SK-N-MC (cell line): ENCODE measurements at regions not wholly inside any gene's neighbourhood (a gene's known extent, or its start where the extent isn't known, plus 50 kb on each side); places are given as distances from the start of the nearest gene placed in this dataset.

ENCODE experiments used
- DNase-seq: peaks from one replicate; pipeline ENCODE4 v3.0.0-alpha.2; 2011; ENCODE audit warnings: low read depth, low spot score
- H3K27ac ChIP-seq: fragments of 200-600 bp; sonication (generic); 2 replicates; pipeline ENCODE4 v1.5.1; 2016; ENCODE audit warnings: mixed run types
- H3K36me3 ChIP-seq: fragments of 200-600 bp; sonication (generic); 2 replicates; pipeline ENCODE4 v1.6.1; 2017; ENCODE audit warnings: antibody characterized with exemption, low read length, mixed read lengths; ENCODE audit not compliant: insufficient read depth
- H3K4me3 ChIP-seq: fragments of 200-600 bp; sonication (generic); 2 replicates; pipeline ENCODE4 v1.5.1; 2016
- H3K9ac ChIP-seq: fragments of 200-600 bp; sonication (generic); 2 replicates; pipeline ENCODE4 v1.8.0; 2017; ENCODE audit warnings: mixed run types, mixed read lengths; ENCODE audit not compliant: insufficient read length
- H3K9me3 ChIP-seq: fragments of 200-600 bp; sonication (generic); 2 replicates; pipeline ENCODE4 v1.6.1; 2017; ENCODE audit warnings: low read depth, mild to moderate bottlenecking, antibody characterized with exemption, low read length, moderate library complexity, mixed read lengths
- EZH2 ChIP-seq: fragments of 200-600 bp; sonication (generic); IDR thresholded peaks from one replicate; pipeline ENCODE4 v1.6.1; 2017; ENCODE audit warnings: antibody characterized with exemption
- FOXP2 ChIP-seq: optimal IDR thresholded peaks from 2 replicates; pipeline ENCODE3; 2011; ENCODE audit warnings: mild to moderate bottlenecking, moderate library complexity; ENCODE audit not compliant: insufficient read depth; ENCODE audit errors: extremely low read length, control extremely low read depth
- POLR2AphosphoS5 ChIP-seq: IDR thresholded peaks from 2 replicates; pipeline ENCODE4 v1.6.1; 2012; ENCODE audit warnings: mild to moderate bottlenecking, low read depth, low read length, borderline replicate concordance

GRCh38 chr11:128222245-128222884 is 365.0 kb downstream of the ETS1 start:
- H3K4me3 ChIP-seq: no peak overlapping the region
- DNase-seq: no peak
- peaks cover 4% of the 10 kb centered on the region; the same call in 1 of the 2 replicates for H3K9me3 ChIP-seq
- no peaks in the 10 kb centered on the region for H3K36me3 ChIP-seq
- TF ChIP-seq EZH2: no peak
- no peak for TF ChIP-seq FOXP2
- TF ChIP-seq POLR2AphosphoS5: no peak
- no peak overlapping the region for H3K9ac ChIP-seq
- H3K27ac ChIP-seq: no peak overlapping the region

DNA sequence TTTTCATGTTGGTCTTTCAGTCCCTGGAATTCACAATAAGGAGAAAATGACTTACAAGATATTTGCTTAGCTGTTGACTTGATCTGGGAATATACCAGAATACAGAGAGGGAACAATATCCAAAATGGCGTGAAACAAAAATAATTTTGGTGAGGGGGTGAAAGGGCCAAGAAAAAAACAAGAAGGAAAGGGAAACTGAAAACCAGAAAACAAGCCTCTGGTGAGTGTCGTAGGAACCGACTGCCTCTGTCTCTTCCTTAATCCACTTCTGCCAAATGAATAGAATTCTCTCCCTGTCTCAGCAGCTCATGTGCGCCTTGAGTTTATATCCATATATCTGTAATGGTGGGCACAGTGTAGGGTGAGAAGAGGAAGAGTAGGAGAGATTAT is 367.6 kb downstream of the ETS1 start:
- H3K4me3 ChIP-seq: no peak overlapping the region
- peaks cover 4% of the 10 kb centered on the region; the same call in 1 of the 2 replicates for H3K9me3 ChIP-seq
- DNase-seq: no peak
- H3K36me3 ChIP-seq: no peaks in the 10 kb centered on the region
- no peak overlapping the region for H3K9ac ChIP-seq
- no peak for TF ChIP-seq FOXP2
- TF ChIP-seq EZH2: no peak
- TF ChIP-seq POLR2AphosphoS5: no peak
- H3K27ac ChIP-seq: no peak overlapping the region

DNA sequence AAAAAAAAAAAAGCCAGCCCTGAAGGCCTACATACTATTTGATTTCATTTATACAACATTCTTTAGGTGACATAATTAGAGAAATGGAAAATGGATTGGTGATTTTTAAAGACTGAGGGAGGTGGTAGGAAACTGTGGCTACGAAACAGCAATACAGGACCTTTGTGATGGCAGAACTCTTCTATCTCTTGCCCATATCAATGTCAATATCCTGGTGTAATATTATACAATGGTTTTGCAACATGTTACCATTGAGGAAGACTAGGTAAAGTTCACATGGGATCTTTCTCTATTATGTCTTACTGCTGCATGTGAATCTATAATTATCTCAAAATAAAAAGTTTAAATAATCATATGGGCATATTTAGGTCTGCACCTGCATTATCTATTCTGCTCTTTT is 371.2 kb downstream of the ETS1 start:
- no peaks in the 10 kb centered on the region for H3K36me3 ChIP-seq
- H3K27ac ChIP-seq: no peak overlapping the region
- TF ChIP-seq FOXP2 (no peak), EZH2 (no peak), POLR2AphosphoS5 (no peak)
- H3K4me3 ChIP-seq: no peak overlapping the region
- H3K9me3 ChIP-seq: no peaks in the 10 kb centered on the region
- DNase-seq: no peak
- H3K9ac ChIP-seq: no peak overlapping the region

GRCh38 chr11:128215238-128215882 is 372.0 kb downstream of the ETS1 start:
- no peak overlapping the region for H3K27ac ChIP-seq
- H3K9me3 ChIP-seq: no peaks in the 10 kb centered on the region
- no peak for DNase-seq
- no peaks in the 10 kb centered on the region for H3K36me3 ChIP-seq
- TF ChIP-seq EZH2: no peak
- no peak for TF ChIP-seq POLR2AphosphoS5
- no peak for TF ChIP-seq FOXP2
- no peak overlapping the region for H3K9ac ChIP-seq
- H3K4me3 ChIP-seq: no peak overlapping the region

DNA sequence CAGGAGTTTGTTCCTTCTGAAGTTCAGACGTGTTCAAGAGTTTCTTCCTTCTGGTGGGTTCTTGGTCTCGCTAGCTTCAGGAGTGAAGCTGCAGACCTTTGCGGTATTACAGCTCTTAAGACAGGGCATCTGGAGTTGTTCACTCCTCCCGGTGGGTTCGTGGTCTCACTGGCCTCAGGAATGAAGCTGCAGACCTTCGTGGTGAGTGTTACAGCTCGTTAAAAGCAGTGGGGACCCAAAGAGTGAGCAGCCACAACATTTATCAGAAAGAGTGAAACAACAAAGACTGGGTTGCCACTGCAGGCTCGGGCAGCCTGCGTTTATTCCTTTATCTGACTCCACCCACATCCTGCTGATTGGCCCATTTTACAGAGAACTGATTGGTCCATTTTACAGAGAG is 373.1 kb downstream of the ETS1 start:
- Histone ChIP-seq H3K36me3 (no peaks in the 10 kb centered on the region), H3K9ac (no peak overlapping the region), H3K4me3 (no peak overlapping the region), H3K27ac (no peak overlapping the region), H3K9me3 (no peaks in the 10 kb centered on the region)
- TF ChIP-seq EZH2 (no peak), POLR2AphosphoS5 (no peak), FOXP2 (no peak)
- DNase-seq: no peak

- H3K36me3 ChIP-seq: no peaks in the 10 kb centered on the region
- H3K9me3 ChIP-seq: no peaks in the 10 kb centered on the region
- no peak overlapping the region for H3K9ac ChIP-seq
- no peak for DNase-seq
- TF ChIP-seq FOXP2 (no peak), POLR2AphosphoS5 (no peak), EZH2 (no peak)
- H3K4me3 ChIP-seq: no peak overlapping the region
- H3K27ac ChIP-seq: no peak overlapping the region
Measured at GRCh38 chr11:128213461-128213860, 373.9 kb downstream of the ETS1 start.

DNA sequence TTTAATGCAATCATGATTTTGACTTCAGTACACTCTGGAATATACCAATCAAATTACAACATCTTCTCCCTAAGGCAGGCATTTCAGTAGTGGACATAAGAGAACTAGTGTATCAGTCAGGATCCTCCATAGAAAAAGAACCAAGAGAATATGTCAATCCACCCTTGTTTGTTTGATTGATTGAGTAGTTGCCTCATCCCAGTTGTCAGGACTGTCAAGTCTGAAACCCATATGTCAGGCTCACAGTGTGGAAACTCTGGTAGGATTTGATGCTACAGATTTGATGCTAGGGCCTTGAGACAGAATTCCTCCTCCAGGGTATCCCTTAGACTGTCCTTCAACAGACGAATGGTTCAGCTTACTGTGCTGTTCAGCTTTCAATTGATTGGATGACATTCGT is 375.0 kb downstream of the ETS1 start:
- Histone ChIP-seq H3K27ac (no peak overlapping the region), H3K4me3 (no peak overlapping the region), H3K9ac (no peak overlapping the region), H3K9me3 (no peaks in the 10 kb centered on the region), H3K36me3 (no peaks in the 10 kb centered on the region)
- no peak for DNase-seq
- no peak for TF ChIP-seq POLR2AphosphoS5

GRCh38 chr11:128210148-128210940 is 377.0 kb downstream of the ETS1 start:
- DNase-seq: no peak
- peak overlapping the region; percentile 1; the same call in 1 of the 2 replicates for H3K27ac ChIP-seq

GRCh38 chr11:128209138-128209435 is 378.3 kb downstream of the ETS1 start:
- TF ChIP-seq POLR2AphosphoS5 (no peak), EZH2 (no peak), FOXP2 (no peak)
- no peaks in the 10 kb centered on the region for H3K36me3 ChIP-seq
- H3K9ac ChIP-seq: no peak overlapping the region
- no peaks in the 10 kb centered on the region for H3K9me3 ChIP-seq
- no peak overlapping the region for H3K27ac ChIP-seq
- no peak for DNase-seq
- H3K4me3 ChIP-seq: no peak overlapping the region

More at GRCh38 chr11:128210148-128210940, 377.0 kb downstream of the ETS1 start:
- Histone ChIP-seq H3K4me3 (peak overlapping the region; percentile 23; the same call in 1 of the 2 replicates), H3K9ac (no peak overlapping the region), H3K9me3 (no peaks in the 10 kb centered on the region), H3K36me3 (no peaks in the 10 kb centered on the region)
- TF ChIP-seq FOXP2: no peak
- no peak for TF ChIP-seq EZH2
- TF ChIP-seq POLR2AphosphoS5: no peak
